ENCODE measurements at regions not wholly inside any gene's neighbourhood (a gene's known extent, or its start where the extent isn't known, plus 50 kb on each side); places are given as distances from the start of the nearest gene placed in this dataset.

GRCh38 chr10:10676972-10677371 is 340.7 kb upstream of the CELF2 start:
- no peak for DNase-seq (ENCODE audit: low spot score)
- no peaks in the 10 kb centered on the region for H3K27me3 ChIP-seq
- H3K4me1 ChIP-seq: no peaks in the 10 kb centered on the region
- TF ChIP-seq, protein P1, sequence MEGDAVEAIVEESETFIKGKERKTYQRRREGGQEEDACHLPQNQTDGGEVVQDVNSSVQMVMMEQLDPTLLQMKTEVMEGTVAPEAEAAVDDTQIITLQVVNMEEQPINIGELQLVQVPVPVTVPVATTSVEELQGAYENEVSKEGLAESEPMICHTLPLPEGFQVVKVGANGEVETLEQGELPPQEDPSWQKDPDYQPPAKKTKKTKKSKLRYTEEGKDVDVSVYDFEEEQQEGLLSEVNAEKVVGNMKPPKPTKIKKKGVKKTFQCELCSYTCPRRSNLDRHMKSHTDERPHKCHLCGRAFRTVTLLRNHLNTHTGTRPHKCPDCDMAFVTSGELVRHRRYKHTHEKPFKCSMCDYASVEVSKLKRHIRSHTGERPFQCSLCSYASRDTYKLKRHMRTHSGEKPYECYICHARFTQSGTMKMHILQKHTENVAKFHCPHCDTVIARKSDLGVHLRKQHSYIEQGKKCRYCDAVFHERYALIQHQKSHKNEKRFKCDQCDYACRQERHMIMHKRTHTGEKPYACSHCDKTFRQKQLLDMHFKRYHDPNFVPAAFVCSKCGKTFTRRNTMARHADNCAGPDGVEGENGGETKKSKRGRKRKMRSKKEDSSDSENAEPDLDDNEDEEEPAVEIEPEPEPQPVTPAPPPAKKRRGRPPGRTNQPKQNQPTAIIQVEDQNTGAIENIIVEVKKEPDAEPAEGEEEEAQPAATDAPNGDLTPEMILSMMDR (IDR thresholded peaks at IDR 0.05): no peak
- peaks cover 0 to 22% of the 10 kb centered on the region in 2 donors for H3K9me3 ChIP-seq
- H3K36me3 ChIP-seq: no peaks in the 10 kb centered on the region
- no peak overlapping the region for H3K4me3 ChIP-seq
- no peak overlapping the region for H3K27ac ChIP-seq

GRCh38 chr10:10677479-10677878 is 340.2 kb upstream of the CELF2 start:
- Histone ChIP-seq H3K4me3 (no peak overlapping the region), H3K9me3 (peaks cover 0 to 20% of the 10 kb centered on the region in 2 donors), H3K4me1 (no peaks in the 10 kb centered on the region), H3K27me3 (no peaks in the 10 kb centered on the region), H3K36me3 (no peaks in the 10 kb centered on the region), H3K27ac (no peak overlapping the region)
- TF ChIP-seq, protein P1 (IDR thresholded peaks at IDR 0.05): peak; percentile 43 to 72
- peak; percentile 68 for DNase-seq (ENCODE audit: low spot score)

- H3K4me3 ChIP-seq: no peak overlapping the region
- H3K36me3 ChIP-seq: no peaks in the 10 kb centered on the region
- TF ChIP-seq, protein P1 (IDR thresholded peaks at IDR 0.05): no peak
- no peak for DNase-seq (ENCODE audit: low spot score)
- H3K4me1 ChIP-seq: no peaks in the 10 kb centered on the region
- peaks cover 0 to 5% of the 10 kb centered on the region in 2 donors for H3K9me3 ChIP-seq
- H3K27me3 ChIP-seq: no peaks in the 10 kb centered on the region
- H3K27ac ChIP-seq: no peak overlapping the region
Measured at GRCh38 chr10:10680496-10680895, 337.2 kb upstream of the CELF2 start.

GRCh38 chr10:10684972-10685371 is 332.7 kb upstream of the CELF2 start:
- Histone ChIP-seq H3K27me3 (no peaks in the 10 kb centered on the region), H3K4me3 (no peak overlapping the region), H3K9me3 (no peaks in the 10 kb centered on the region), H3K4me1 (no peaks in the 10 kb centered on the region), H3K36me3 (no peaks in the 10 kb centered on the region), H3K27ac (no peak overlapping the region)
- TF ChIP-seq, protein P1 (IDR thresholded peaks at IDR 0.05): no peak
- DNase-seq (ENCODE audit: low spot score): no peak

- H3K36me3 ChIP-seq: no peaks in the 10 kb centered on the region
- no peak overlapping the region for H3K4me3 ChIP-seq
- no peaks in the 10 kb centered on the region for H3K4me1 ChIP-seq
- no peak for DNase-seq (ENCODE audit: low spot score)
- no peak overlapping the region for H3K27ac ChIP-seq
- H3K9me3 ChIP-seq: no peaks in the 10 kb centered on the region
- TF ChIP-seq, protein P1 (IDR thresholded peaks at IDR 0.05): no peak
- no peaks in the 10 kb centered on the region for H3K27me3 ChIP-seq
Measured at GRCh38 chr10:10685566-10685965, 332.1 kb upstream of the CELF2 start.

DNA sequence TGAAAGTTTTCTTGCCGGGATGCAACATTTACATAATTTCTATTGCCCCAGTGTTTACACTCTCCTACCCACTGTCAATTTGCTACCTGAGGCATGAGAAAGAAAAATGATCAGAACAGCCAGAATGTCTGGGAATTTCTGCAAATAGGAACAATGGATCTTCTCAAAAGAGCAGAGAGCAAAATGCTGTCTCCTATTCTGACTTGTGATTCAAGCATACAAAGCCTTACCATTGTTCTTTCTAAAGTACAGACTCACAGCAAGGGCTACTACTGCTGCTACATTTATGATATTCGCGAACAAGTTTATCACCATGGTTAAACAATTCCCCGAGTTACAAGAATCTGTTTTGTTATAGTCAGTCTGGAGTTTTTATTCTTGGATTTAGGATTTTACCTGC is 329.9 kb upstream of the CELF2 start:
- H3K9me3 ChIP-seq: no peaks in the 10 kb centered on the region
- no peaks in the 10 kb centered on the region for H3K36me3 ChIP-seq
- DNase-seq (ENCODE audit: low spot score): no peak
- TF ChIP-seq, protein P1 (IDR thresholded peaks at IDR 0.05): no peak
- no peaks in the 10 kb centered on the region for H3K4me1 ChIP-seq
- H3K27me3 ChIP-seq: no peaks in the 10 kb centered on the region
- H3K27ac ChIP-seq: no peak overlapping the region
- H3K4me3 ChIP-seq: no peak overlapping the region

All from right atrium auricular region (tissue), 2 donors.